Body of pancreas (tissue), 4 donors: ENCODE measurements at regions not wholly inside any gene's neighbourhood (a gene's known extent, or its start where the extent isn't known, plus 50 kb on each side); places are given as distances from the start of the nearest gene placed in this dataset.

Experiments
- POLR2A ChIP-seq, 3 donors: fragments of 450-650 bp; IDR thresholded peaks; one replicate each; pipeline ENCODE4 v1.6.1; 2016; ENCODE audit warnings: antibody characterized with exemption in 3 of 3, mild to moderate bottlenecking in 2 of 3
- TF ChIP-seq, protein P1 (sequence below), 7 experiments: fragments of 450-650 bp in 4 of 7; fragments of 200-600 bp in 3 of 7; sonication (generic) in 3 of 7; IDR thresholded peaks; one replicate each; pipeline ENCODE4 v1.5.1; 2016 to 2019; ENCODE audit warnings: antibody characterized with exemption in 7 of 7

- TF ChIP-seq, protein P1, sequence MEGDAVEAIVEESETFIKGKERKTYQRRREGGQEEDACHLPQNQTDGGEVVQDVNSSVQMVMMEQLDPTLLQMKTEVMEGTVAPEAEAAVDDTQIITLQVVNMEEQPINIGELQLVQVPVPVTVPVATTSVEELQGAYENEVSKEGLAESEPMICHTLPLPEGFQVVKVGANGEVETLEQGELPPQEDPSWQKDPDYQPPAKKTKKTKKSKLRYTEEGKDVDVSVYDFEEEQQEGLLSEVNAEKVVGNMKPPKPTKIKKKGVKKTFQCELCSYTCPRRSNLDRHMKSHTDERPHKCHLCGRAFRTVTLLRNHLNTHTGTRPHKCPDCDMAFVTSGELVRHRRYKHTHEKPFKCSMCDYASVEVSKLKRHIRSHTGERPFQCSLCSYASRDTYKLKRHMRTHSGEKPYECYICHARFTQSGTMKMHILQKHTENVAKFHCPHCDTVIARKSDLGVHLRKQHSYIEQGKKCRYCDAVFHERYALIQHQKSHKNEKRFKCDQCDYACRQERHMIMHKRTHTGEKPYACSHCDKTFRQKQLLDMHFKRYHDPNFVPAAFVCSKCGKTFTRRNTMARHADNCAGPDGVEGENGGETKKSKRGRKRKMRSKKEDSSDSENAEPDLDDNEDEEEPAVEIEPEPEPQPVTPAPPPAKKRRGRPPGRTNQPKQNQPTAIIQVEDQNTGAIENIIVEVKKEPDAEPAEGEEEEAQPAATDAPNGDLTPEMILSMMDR (IDR thresholded peaks at IDR 0.05), result no peak
- TF ChIP-seq POLR2A (IDR thresholded peaks at IDR 0.05), result no peak
Observed at GRCh38 chr6:33910594-33910993, 106.8 kb upstream of the MLN start.
